MM.1S (cell line): ENCODE measurements at regions not wholly inside any gene's neighbourhood (a gene's known extent, or its start where the extent isn't known, plus 50 kb on each side); places are given as distances from the start of the nearest gene placed in this dataset.

Experiments used
- DNase-seq: peaks from one replicate; pipeline ENCODE4 v3.0.0-alpha.2; 2015
- H2AFZ ChIP-seq: fragments of 300-600 bp; sonication (generic); 2 replicates; pipeline ENCODE4 v1.6.0; 2016; ENCODE audit warnings: antibody characterized with exemption, low read length
- H3F3A ChIP-seq: fragments of 300-600 bp; sonication (generic); 2 replicates; pipeline ENCODE4 v1.6.1; 2016; ENCODE audit warnings: mild to moderate bottlenecking, antibody characterized with exemption, low read length, moderate library complexity, mixed read lengths; ENCODE audit not compliant: insufficient read depth
- H3K27ac ChIP-seq: fragments of 300-600 bp; sonication (generic); 2 replicates; pipeline ENCODE4 v1.5.1; 2016; ENCODE audit warnings: mild to moderate bottlenecking, low read length
- H3K27me3 ChIP-seq: fragments of 300-600 bp; sonication (generic); replicated peaks from 2 replicates; pipeline ENCODE4 v1.6.0; 2016; ENCODE audit warnings: low read length; ENCODE audit not compliant: insufficient read depth
- H3K36me3 ChIP-seq: fragments of 300-600 bp; sonication (generic); replicated peaks from 2 replicates; pipeline ENCODE4 v1.6.1; 2016; ENCODE audit warnings: mild to moderate bottlenecking, low read length, mixed read lengths; ENCODE audit not compliant: insufficient read depth
- H3K4me1 ChIP-seq: fragments of 300-600 bp; sonication (generic); 2 replicates; pipeline ENCODE4 v1.6.1; 2016; ENCODE audit warnings: low read length, mixed read lengths
- H3K4me2 ChIP-seq: fragments of 300-600 bp; sonication (generic); 2 replicates; pipeline ENCODE4 v1.6.0; 2016; ENCODE audit warnings: low read depth, low read length
- H3K4me3 ChIP-seq: fragments of 300-600 bp; sonication (generic); 2 replicates; pipeline ENCODE4 v1.5.1; 2016; ENCODE audit warnings: low read length, mixed read lengths
- H3K79me2 ChIP-seq: fragments of 300-600 bp; sonication (generic); 2 replicates; pipeline ENCODE4 v1.6.1; 2016; ENCODE audit warnings: mixed run types, low read length, mixed read lengths
- H3K9ac ChIP-seq: fragments of 300-600 bp; sonication (generic); 2 replicates; pipeline ENCODE4 v1.6.1; 2016; ENCODE audit warnings: low read length, mixed read lengths
- H3K9me2 ChIP-seq: fragments of 300-600 bp; sonication (generic); replicated peaks from 2 replicates; pipeline ENCODE4 v1.6.1; 2016; ENCODE audit warnings: mild to moderate bottlenecking, low read length, mixed read lengths; ENCODE audit not compliant: insufficient read depth
- H3K9me3 ChIP-seq: fragments of 300-600 bp; sonication (generic); replicated peaks from 2 replicates; pipeline ENCODE4 v1.6.1; 2016; ENCODE audit warnings: mild to moderate bottlenecking, low read length, mixed read lengths; ENCODE audit not compliant: insufficient read depth
- H4K20me1 ChIP-seq: fragments of 300-600 bp; sonication (generic); 2 replicates; pipeline ENCODE4 v1.6.1; 2016; ENCODE audit warnings: mild to moderate bottlenecking, low read length, moderate library complexity, mixed read lengths; ENCODE audit not compliant: insufficient read depth
- CTCF ChIP-seq: fragments of 300-600 bp; sonication (generic); IDR thresholded peaks from 2 replicates; pipeline ENCODE4 v1.5.1; 2016; ENCODE audit warnings: antibody characterized with exemption, low read length, mixed read lengths
- EZH2 ChIP-seq: fragments of 300-600 bp; sonication (generic); optimal IDR thresholded peaks from 2 replicates; pipeline ENCODE3; 2017; ENCODE audit warnings: low read depth, mild to moderate bottlenecking, antibody characterized with exemption, low read length, mixed read lengths
- EZH2phosphoT487 ChIP-seq: fragments of 300-600 bp; sonication (generic); IDR thresholded peaks from 2 replicates; pipeline ENCODE4 v1.6.1; 2018; ENCODE audit warnings: antibody characterized with exemption, low read length

- no peak for TF ChIP-seq EZH2phosphoT487
- TF ChIP-seq CTCF = no peak
- no peak for TF ChIP-seq EZH2
- Histone ChIP-seq H3K79me2 (peaks cover 18% of the 10 kb centered on the region), H3K4me3 (no peak overlapping the region), H4K20me1 (no peaks in the 10 kb centered on the region), H3K27me3 (peaks cover 8% of the 10 kb centered on the region; the same call in 1 of the 2 replicates), H3K4me2 (no peak overlapping the region), H3K9me3 (no peaks in the 10 kb centered on the region), H3K27ac (no peak overlapping the region), H3K9ac (no peak overlapping the region), H3F3A (no peaks in the 10 kb centered on the region), H2AFZ (no peak overlapping the region), H3K36me3 (no peaks in the 10 kb centered on the region), H3K9me2 (no peaks in the 10 kb centered on the region), H3K4me1 (no peaks in the 10 kb centered on the region)
- no peak for DNase-seq
Measured at GRCh38 chr22:25407859-25408229, 156.6 kb upstream of the GRK3 start.

GRCh38 chr22:25409240-25409639, 155.2 kb upstream of the GRK3 start:
- H3K36me3 ChIP-seq = no peaks in the 10 kb centered on the region
- TF ChIP-seq EZH2phosphoT487 (no peak), EZH2 (no peak), CTCF (no peak)
- H3K9ac ChIP-seq = no peak overlapping the region
- H3K4me1 ChIP-seq = no peaks in the 10 kb centered on the region
- no peak overlapping the region for H3K27ac ChIP-seq
- H2AFZ ChIP-seq = no peak overlapping the region
- H3K9me2 ChIP-seq = no peaks in the 10 kb centered on the region
- H4K20me1 ChIP-seq = no peaks in the 10 kb centered on the region
- H3K79me2 ChIP-seq = peaks cover 4% of the 10 kb centered on the region
- DNase-seq = no peak
- H3K4me3 ChIP-seq = no peak overlapping the region
- no peak overlapping the region for H3K4me2 ChIP-seq
- peaks cover 8% of the 10 kb centered on the region; the same call in 1 of the 2 replicates for H3K27me3 ChIP-seq
- H3F3A ChIP-seq = no peaks in the 10 kb centered on the region
- no peaks in the 10 kb centered on the region for H3K9me3 ChIP-seq

- DNase-seq = peak; percentile 43
- Histone ChIP-seq H3K9me2 (no peaks in the 10 kb centered on the region), H3K36me3 (no peaks in the 10 kb centered on the region), H3K4me1 (no peaks in the 10 kb centered on the region), H3K79me2 (no peaks in the 10 kb centered on the region), H4K20me1 (no peaks in the 10 kb centered on the region), H3F3A (no peaks in the 10 kb centered on the region), H3K27me3 (peaks cover 4% of the 10 kb centered on the region; the same call in 1 of the 2 replicates), H3K4me2 (peak overlapping the region; percentile 71), H2AFZ (peak overlapping the region; percentile 97), H3K4me3 (peak overlapping the region; percentile 44), H3K9me3 (no peaks in the 10 kb centered on the region), H3K9ac (peak overlapping the region; percentile 26; the same call in 1 of the 2 replicates), H3K27ac (peak overlapping the region; percentile 46; the same call in 1 of the 2 replicates)
- no peak for TF ChIP-seq EZH2
- TF ChIP-seq CTCF = no peak
- no peak for TF ChIP-seq EZH2phosphoT487
Measured at GRCh38 chr22:25410849-25411248, 153.6 kb upstream of the GRK3 start.
